GM18861 (cell line): ENCODE measurements at regions not wholly inside any gene's neighbourhood (a gene's known extent, or its start where the extent isn't known, plus 50 kb on each side); places are given as distances from the start of the nearest gene placed in this dataset.

Experiments used
- ATAC-seq: cut with Tn5 transposase; IDR thresholded peaks from one replicate; pipeline ENCODE4 v1.9.1; 2021; ENCODE audit not compliant: unreplicated experiment

- no peak for ATAC-seq
Observed at GRCh38 chr10:88195841-88196240, 332.4 kb downstream of the PTEN start.

GRCh38 chr10:88196291-88196690, 332.9 kb downstream of the PTEN start:
- ATAC-seq = no peak

- ATAC-seq = no peak
Observed at GRCh38 chr10:88198023-88198422, 334.6 kb downstream of the PTEN start.

- ATAC-seq = no peak
Observed at GRCh38 chr10:88200312-88201032, 337.0 kb downstream of the PTEN start.

- ATAC-seq = no peak
Observed at GRCh38 chr10:88205842-88206446, 342.5 kb downstream of the PTEN start.

- no peak for ATAC-seq
Observed at GRCh38 chr10:88207121-88207546, 343.7 kb downstream of the PTEN start.

GRCh38 chr10:88209231-88209630, 345.8 kb downstream of the PTEN start:
- no peak for ATAC-seq

- ATAC-seq = no peak
Observed at GRCh38 chr10:88209837-88210561, 346.6 kb downstream of the PTEN start.

GRCh38 chr10:88211230-88211629, 347.8 kb downstream of the PTEN start:
- ATAC-seq = no peak

GRCh38 chr10:88212069-88212468, 348.6 kb downstream of the PTEN start:
- ATAC-seq = no peak

GRCh38 chr10:88213065-88213605, 349.7 kb downstream of the PTEN start:
- no peak for ATAC-seq

- ATAC-seq = no peak
Observed at GRCh38 chr10:88216976-88217375, 353.6 kb downstream of the PTEN start.

GRCh38 chr10:88218362-88218761, 354.9 kb downstream of the PTEN start:
- ATAC-seq = no peak

GRCh38 chr10:88219753-88220152, 356.3 kb downstream of the PTEN start:
- ATAC-seq = no peak

- no peak for ATAC-seq
Observed at GRCh38 chr10:88221010-88221973, 357.9 kb downstream of the PTEN start.

GRCh38 chr10:88222881-88223280, 359.5 kb downstream of the PTEN start:
- no peak for ATAC-seq
